SIG-M5 treated with dmso at 0.1 percent for 504 hours (cell line): ENCODE measurements at regions not wholly inside any gene's neighbourhood (a gene's known extent, or its start where the extent isn't known, plus 50 kb on each side); places are given as distances from the start of the nearest gene placed in this dataset.
A peak's percentile ranks its signal among the peaks of the same experiment; 100 is the strongest.

ENCODE experiments used
- DNase-seq: peaks from one replicate; lab custom pipeline; 2025; ENCODE audit not compliant: unreplicated experiment; lab: John Stamatoyannopoulos, UW

GRCh38 chr2:78263571-78263970 lies 741.4 kb upstream of the LRRTM4 start:
- DNase-seq = no peak

- DNase-seq = no peak
Measured at GRCh38 chr2:78264130-78264529, 742.0 kb upstream of the LRRTM4 start.

DNA sequence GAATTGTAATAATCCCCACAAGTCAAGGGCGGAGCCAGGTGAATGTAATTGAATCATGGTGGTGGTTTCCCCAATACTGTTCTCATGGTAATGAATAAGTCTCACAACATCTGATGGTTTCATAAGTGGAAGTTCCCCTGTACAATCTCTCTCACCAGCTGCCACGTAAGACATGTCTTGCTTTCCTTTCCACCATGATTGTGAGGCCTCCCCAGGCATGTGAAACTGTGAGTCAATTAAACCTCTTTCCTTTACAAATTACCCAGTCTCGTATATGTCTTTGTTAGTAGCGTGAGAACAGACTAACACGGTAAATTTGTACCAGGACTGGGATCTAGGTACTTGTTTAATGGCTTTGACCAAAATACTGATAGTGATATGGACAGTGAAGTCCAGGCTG lies 744.3 kb upstream of the REG3G start:
- no peak for DNase-seq

- DNase-seq = no peak
Measured at GRCh38 chr2:78290581-78291214, 734.8 kb upstream of the REG3G start.

DNA sequence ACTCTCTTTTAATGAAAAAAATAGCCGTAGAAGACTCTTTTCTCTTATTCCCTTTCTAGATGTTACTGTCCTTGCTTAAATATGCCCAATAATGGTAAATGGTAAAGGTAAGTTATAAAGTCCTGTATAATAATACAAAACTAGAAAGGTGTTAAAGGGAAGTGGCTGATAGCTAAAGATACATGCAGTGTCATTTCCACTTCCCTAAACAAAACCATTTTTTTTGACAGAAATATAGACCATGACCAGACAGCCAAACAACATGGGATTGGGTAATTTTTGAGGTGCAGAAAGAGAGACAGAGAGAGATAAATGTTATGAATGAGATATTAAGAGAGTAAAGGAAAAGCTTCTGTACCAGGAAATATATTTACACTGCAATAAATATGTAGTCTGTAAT lies 731.7 kb upstream of the REG3G start:
- DNase-seq = no peak

DNA sequence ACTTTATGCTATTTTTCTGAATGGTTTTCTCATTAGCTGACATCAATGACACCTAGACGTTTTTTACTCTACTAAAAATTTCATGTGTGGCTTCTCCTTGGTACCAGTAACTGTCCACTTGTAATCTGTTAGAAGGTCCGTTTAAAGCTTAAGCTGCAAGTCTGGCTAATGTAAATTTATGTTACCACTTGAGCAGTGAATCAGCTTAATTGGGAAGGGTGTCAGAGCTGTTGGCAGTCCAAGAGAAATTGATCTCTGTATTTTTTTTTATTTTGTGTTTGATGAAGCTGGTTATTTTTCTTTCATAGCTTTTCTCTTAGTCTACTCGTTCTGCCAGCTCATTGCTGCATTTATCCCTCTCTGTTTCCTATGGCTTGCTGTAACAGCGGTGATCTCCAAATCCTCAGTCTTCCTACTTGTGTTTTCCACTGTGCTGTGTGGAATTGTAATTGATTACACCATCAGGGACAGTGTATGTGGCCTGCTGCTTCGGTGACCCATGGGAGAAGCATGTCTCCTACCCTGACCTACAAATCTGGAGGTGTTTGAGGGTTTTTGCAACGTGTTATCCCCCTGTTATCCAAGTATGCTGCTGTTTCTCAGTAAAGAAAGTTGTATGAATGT lies 724.2 kb upstream of the REG3G start:
- no peak for DNase-seq

DNA sequence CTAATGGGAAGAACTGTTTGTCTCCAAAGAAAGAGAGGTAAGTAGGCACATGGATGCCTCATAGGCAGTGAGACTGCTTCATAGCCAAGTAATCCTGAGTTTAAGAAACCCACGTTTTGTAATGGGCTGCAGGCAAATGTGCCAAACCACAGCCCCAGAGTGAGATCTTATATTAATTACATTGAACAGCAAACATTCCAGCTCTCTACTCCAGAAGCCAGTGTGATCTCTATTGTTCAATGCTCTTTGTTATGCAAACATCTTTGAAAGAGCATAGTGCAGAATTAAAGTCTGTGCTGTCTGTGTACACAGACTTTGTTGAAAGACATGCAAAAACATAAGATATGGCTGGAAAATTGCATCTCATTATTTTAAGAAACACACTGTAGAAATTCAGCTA lies 720.8 kb upstream of the REG3G start:
- no peak for DNase-seq

DNA sequence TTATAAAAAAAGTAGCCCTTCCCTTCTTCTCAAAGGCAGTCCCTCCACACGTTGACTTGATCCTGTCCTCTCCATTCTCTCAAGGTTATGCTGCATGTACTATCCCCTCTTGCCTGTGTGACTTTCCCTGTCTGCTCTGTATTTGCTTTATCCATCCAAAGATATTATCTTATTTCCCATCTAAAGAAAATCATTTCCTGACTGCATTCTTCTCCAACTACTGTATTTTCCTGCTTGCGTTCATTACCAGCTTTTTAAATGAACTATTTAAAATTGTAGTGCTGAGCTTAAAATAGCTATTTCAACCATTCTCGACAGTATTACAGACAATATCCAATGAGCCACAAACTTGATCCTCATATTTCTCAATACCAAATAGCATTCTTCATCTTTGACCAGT lies 716.0 kb upstream of the REG3G start:
- no peak for DNase-seq

DNA sequence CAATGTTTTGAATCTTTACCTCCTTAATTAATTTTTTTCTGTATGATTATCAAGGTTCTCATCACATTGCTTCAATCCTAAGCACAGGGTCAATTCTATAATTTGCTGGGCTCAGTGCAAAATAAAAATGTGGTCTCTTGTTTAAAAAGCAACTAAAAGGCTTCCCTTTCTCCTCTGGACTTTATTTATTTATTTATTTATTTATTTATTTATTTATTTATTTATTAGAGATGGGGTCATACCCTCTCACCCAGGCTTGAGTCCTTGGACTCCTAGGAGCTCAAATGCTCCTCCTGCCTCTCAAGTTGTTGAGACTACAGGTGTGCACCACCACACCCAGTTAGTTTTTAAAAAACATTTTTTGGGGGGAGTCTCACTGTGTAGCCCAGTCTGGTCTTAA lies 710.1 kb upstream of the REG3G start:
- DNase-seq = no peak

- no peak for DNase-seq
Measured at GRCh38 chr2:78318275-78318674, 707.2 kb upstream of the REG3G start.

- no peak for DNase-seq
Measured at GRCh38 chr2:78330193-78330592, 695.3 kb upstream of the REG3G start.

DNA sequence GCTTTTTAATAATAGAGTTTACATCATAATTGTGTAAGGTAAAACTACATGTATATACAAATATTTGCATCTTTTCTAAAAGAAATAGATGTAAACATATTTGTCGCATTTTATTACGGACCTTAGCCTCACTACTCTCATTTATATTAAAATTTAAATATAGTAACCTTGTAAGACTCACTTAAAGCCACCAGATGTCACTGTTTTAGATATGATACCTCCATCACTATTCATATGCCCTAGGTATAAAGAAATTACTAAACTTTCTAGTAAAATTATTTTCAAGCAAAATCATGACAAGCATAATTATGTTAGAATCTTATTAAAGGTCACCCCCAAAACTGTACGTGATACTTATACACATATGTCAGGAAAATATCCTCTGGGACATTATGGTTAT lies 674.3 kb upstream of the REG3G start:
- DNase-seq = peak; percentile 41

DNA sequence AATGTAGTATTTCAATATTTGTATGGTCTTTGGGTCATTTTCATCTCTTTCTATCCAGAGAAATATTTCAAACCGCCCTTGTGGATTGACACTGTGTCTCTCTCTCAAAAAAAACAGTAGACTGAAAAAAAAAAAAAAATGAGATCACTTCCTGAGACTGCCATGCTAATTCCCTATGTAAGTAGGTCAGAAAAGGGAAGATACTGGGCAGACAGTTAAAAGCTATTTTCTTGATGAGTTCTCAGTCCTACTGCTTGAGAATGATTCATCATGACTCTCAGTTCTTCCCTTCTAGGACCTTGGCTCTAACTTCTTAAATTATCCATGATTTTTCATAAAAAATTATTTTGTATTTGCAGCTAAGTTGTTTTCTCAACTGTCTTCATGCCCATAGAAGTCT lies 672.3 kb upstream of the REG3G start:
- DNase-seq = no peak

- DNase-seq = no peak
Measured at GRCh38 chr2:78355967-78356366, 669.5 kb upstream of the REG3G start.

DNA sequence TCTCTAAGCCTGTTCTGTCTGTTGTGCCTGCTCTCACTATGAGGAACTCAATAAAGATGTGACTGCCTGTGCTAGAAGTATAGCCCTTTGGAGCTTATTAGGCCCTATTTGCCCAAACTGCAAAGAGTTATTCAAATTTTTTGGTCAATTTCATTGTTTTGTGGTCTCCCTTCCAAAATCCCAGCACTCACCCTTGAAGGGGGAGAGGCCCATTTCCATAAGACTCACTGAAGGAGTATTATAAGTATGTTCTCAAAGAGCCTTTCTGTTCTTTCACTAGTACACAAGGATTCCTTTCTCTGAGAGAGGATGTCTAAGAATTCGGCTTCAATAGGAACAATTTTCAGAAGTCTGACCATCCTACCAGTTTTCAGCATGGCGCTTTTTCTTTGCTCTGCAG lies 641.9 kb upstream of the REG3G start:
- DNase-seq = no peak

GRCh38 chr2:78397198-78397597 lies 628.3 kb upstream of the REG3G start:
- DNase-seq = no peak

DNA sequence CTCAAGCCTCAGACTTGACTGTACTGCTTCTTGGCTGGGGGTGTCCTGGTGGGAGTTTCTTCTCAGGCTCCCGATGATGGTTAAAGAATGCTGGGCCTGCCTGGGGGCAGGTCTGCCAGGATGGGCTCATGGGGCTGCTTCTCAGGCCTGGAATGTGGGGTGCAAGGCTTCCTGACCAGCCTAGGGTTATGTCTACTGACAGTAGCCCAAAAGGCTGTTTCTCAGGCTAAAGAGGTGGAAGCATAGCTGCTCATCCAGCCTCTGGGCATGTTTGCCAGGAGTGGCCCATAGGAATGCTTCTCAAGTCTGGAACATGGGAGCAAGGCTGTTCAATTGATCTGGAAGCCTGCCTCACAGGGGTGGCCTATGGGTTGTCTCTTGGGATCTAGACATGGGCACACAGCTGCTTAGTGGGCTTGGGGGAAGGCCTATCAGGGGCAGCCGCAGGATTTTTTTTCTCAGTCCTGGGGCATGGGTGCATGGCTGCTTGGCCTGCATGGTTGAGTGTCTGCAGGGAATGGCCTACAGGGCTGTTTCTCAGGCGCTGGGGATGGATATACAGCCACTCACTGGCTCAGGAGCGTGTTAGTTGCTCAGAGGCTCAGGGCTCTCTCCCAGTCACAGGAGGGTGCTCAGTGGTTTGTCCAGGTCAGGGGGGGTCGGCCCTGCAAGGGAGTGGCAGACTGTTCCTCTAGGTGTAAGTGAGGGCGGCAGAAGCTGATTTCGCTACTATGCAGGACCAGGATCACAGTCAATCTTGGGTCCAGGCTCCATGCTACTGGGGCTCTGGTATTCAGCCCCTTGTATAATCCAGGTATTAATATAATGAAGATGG lies 617.3 kb upstream of the REG3G start:
- DNase-seq = no peak

- no peak for DNase-seq
Measured at GRCh38 chr2:78408795-78409118, 616.7 kb upstream of the REG3G start.

DNA sequence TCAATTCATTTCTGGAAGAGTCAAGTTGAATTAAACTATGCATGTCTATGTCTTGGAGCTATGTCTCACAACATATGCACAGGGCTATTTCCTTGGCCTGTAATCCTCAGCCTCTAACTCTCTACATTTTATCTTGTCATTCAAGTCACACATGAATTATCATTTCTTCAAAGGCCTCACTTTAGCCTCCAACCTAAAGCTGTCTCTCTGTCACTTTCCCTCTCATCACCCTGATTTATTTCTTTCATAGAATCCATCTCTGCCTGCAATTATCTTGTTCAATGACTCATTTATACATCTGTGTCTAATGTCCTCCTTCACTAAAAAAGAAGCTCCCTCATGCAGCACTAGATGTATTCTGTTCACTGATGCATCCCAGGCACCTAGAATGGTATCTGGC lies 614.2 kb upstream of the REG3G start:
- DNase-seq = no peak

DNA sequence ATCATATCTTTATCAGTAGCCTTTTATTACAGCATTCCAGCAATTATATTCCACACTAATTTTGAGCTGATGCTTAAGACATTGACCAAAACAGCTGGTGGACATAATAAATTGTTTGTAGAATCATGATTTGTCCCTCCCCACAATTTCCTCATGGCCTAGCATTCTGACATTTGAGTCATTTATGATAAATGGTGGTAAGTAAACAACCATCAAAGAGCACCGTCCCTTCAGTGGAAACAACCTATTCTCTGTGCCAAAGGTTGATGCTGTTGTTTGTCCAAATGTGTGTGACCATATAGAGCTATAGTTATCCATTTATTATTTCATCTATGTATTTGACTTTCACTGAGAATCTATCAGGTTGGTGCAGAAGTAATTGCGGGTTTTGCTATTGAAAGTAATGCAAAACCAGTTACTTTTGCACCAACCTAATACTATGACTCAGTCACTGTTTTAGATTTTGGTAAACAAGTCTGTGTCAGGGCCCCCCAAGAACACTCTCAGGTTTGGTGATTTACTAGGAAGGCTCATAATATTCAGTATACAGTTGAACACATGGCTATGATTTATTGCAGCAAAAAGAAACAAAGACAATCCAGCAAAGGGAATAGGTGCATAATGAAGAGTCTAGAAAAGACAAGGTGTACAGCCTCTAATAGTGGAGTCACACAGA lies 608.7 kb upstream of the REG3G start:
- DNase-seq = no peak

- DNase-seq = no peak
Measured at GRCh38 chr2:78417355-78417754, 608.1 kb upstream of the REG3G start.

GRCh38 chr2:78418021-78418420 lies 607.5 kb upstream of the REG3G start:
- no peak for DNase-seq
